ENCODE measurements at regions not wholly inside any gene's neighbourhood (a gene's known extent, or its start where the extent isn't known, plus 50 kb on each side); places are given as distances from the start of the nearest gene placed in this dataset.
"Not testable (repeated sequence)": the region's sequence is repeated elsewhere in the genome, so short reads cannot be mapped to it uniquely, and the experiment has no call there.

DNA sequence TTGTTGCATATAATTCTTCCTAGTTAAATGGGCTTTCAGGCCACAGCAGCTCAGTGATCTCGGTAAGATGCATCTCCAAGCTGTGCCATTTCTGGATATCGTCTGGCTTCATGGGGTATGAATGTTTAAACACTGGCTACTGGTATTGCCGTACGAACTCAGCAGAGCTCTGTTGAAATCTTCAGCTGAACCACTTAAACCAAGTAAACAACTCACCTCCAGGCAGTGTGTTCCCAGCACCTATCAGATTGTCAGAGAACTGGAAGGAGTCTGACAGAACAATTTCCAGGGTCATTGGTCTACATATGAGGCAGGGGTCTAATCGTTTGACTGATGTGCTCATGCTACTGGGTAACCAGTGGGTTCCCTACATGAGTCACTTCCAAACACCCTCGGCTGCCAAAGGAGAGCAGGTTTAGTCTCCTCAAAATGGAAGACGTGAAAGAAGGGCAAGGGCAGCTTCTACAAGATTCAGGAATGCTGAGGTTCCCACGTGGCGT lies 93.2 kb upstream of the BMAL1 start:
- no peak for DNase-seq

DNA sequence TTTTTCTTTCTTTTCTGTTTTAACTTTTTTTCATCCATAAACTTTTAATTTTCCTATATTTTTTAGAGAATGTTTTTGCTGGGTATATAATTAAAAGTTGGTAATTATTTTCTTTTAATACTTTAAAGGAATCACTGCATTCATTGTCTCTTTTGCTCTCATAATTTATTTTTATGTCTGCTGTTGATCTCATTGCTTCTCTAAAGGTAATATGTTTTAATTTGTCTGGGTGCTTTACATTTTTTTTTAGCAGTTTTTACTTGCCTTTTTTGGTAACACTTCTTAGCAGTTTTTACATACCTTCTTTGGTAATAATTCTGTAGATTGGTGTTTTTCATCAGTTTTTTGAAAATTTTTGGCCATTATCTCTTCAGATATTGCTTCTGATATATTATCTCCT lies 89.4 kb upstream of the BMAL1 start:
- no peak for DNase-seq

DNA sequence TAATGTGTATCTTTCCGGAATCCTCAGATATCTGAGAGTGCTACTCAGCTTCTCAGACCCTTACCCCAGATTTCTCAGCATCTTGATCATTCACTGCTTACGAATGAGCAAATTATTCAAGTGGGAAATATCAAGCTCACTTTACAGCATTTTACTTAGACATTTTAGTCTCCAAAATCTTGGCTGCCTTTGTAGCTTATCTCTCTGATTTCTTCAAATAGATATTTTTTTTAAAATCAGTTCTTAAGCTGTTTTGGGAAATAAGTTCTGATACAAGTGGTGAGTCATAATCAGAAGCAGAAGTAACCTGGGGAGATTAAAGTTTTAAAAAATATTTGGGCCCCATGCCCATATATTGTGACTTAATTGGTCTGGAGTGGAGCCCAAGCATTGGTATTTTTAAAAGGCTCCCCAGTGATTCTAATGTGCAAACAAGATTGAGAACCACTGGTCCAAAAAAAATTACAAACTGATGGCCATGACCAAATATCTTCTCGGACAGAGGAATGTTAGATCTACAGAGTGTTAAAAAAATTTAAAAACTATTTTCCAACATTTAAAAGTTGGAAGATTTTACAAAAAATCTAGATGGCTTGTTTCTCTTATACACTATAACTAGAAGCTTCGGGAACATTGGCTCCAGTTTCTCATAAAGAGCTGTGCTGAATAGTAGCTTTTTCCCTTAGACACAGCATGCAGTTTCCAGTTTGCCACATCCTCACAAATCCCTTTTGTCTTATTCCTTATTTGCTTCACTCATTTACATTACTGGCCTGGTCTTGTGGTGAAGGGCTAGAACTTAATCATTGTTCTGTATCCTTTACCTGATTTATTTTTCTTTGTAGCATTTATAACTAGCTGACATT lies 87.8 kb upstream of the BMAL1 start:
- no peak for DNase-seq

DNA sequence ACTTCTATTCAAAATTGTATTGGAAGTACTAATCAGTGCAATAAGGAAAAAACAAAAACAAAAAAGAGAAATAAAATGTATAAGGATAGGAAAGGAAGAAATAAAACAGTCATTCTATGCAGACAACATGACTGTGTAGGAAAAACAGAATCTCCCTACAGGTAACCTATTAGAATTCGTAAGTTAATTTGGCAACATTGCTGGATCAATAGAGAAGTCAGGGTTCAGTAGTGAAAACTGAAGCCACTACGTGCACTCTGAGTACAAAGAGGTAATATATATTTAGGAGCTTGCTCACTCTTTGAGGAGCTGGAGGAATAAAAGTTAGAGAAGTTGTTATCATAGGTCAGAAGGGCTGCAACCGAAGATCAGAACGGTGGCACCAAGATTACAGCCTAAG lies 84.0 kb upstream of the BMAL1 start:
- no peak for DNase-seq

DNA sequence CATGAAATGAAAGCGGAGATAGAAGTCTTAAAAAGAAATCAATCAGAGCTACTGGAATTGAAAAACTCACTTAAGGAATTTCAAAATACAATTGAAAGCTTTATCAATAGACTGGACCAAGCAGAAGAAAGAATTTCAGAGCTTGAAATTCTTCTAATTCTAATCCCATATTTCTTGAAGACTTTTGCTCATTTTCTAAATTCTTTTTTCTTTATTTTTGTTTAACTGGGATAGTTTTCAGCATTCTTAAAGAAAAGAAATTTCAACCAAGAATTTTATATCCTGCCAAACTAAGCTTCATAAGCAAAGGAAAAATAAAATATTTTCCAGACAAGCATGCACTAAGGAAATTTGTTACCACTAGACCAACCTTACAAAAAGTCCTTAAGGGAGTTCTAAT lies 80.2 kb upstream of the BMAL1 start:
- DNase-seq = not testable (repeated sequence)

DNA sequence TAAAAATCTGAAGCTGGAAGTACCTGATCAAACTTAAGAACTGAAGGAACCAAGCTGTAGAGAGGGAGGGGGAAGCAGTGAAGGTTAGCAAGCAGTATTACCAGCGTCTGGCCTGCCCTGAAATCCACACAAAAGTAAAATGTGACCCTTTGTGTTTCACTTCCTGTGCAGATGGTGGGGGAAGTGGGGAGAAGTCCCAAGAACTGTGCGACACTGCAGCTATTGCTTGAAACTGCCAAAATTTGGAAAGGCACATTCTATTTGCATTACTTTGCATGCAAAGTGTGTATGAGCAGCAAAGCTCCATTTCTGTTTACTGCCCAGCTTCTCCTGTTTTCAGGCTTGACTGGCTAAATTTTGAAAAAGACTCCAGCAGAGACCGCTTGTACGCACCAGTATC lies 72.1 kb upstream of the BMAL1 start:
- DNase-seq = no peak

DNA sequence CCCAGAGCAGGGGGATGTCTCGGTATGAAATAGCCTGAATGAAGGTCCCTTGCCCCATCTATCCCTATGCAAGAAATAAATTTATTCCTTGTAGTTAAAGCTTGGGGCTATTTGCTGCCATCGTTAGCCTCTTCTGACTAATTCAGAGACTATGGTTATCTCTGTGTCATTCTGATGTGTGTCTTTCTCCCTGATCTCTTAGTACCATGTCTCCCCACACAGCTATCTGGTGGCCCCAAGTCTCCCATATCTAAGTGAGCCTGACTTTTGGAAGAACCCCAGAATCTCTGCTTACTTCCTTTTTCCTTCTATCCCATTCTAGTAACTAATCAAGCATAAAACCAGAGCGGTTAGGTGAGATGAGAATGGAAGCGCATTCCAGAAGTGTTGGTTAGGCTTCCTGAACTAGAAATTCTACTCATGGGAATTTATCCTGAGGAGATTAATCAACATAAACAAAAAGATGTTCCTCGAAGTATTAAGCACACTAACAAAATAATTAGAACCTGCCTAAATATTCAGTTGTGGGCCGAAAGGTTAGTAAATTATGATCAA lies 71.4 kb upstream of the BMAL1 start:
- DNase-seq = no peak

DNA sequence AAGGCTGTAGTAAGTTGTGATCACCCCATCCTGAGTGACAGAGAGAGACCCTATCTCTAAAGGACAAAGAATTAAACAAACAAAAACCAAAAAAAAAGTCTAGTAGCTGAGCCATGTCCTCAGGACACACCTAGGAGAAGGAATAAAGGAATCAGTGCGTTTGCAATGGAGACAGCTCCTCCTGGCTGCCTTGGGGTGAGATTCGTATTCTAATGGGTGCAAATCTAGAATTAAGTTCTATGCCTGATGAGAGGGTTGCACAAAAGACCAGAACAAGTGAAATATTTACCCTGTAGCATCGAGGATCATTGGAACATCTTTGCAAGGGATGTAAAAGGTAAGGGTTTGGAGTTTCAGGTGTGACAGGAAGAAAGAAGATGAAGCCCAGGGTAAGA lies 70.3 kb upstream of the BMAL1 start:
- DNase-seq = no peak

DNA sequence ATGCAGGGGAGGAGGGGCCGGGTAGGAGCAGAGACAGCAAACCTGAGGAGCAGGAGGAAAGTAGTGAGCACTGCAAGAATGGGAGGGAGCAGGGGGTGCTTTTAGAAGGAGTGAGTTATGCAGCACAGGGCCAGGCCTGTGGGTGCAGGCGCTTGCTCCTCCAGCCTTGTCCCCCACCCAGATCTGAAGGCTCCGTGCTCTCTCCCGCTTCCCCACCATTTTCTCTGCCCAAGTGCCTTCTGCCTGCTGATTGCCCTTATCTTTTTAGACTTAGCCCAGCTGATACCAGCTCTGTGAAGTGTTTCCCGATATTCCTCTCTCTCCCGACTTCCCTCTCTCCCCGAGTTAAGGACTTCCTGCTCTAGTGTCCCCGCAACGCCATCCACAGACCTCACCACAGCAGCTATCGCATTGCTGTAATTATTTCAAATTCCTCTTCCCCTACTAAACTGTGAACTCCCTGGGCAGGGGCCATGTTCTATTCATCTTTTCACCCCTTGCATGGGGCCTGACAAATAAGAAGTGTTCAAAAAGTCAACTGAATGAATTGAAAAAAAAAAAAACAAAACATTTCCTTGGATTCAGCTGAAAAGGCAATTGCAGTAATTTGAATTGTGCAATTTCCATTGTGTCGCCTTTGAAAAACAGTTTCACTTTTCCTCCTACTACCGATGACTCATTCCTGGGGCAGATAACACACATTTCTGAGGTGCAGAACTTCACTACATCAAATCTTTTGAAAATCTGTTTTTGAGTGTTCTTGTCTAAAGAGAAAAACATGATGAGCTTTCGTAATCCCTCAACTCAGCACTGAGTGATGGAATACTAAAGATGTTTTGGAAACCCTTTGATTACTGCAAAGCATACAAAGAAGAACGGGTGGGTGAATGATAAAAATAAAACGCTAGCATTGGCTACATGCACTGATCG lies 69.7 kb upstream of the BMAL1 start:
- no peak for DNase-seq

DNA sequence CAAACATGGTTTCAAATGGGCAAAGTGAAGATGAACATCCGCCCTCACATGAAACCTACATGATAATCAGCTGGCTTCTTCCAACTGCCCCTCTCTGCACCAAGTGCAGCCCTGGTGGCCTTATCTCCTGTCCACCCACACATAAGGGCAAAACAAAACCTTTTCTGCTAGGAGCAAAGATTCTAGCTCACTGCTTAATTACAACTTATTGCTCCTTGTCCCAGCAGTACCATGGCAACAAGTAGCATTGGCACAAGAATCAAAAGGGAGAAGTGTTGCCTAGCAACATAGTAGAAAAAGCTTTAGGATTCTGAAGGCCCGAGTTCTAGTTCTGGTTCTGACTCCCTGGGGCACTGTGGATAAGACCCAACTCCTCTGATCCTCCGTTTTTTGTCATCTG lies 68.7 kb upstream of the BMAL1 start:
- no peak for DNase-seq

DNA sequence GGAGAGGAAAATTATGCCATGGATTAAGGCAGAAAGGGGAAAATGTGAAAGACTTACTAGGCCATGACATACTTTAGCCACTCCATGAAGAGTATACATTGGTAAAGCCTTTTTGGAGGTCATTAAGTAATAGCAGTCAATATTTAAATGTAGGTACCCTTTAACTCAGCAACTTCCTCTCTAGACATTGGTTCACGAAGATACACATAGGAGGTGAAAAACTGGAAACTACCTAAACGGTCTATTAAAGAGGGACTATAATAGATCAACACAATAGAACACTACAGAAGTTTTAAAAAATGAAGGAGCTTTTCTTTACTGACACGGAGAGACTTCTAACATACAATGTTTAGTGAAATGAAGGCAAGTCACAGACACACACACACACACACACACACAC lies 68.2 kb upstream of the BMAL1 start:
- no peak for DNase-seq

DNA sequence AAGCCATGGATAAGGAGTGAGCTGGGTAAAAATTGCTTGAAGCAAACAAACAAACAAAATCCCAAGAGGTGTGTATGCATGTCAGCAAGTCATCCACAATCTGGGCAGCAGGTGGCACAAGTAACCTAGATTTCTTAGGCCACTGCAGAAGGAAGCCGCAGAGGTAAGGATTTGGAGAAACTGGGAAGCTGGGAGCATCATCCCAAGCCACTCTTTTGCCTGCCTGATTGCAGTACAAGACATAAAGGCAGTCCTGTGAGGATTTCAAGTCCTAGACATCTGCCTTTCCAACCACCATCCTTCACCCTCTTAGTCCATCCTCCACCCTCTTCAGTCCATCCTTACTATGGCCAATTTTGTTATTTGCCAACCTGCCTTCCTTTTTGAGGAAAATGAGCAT lies 67.2 kb upstream of the BMAL1 start:
- DNase-seq = peak; percentile 49

DNA sequence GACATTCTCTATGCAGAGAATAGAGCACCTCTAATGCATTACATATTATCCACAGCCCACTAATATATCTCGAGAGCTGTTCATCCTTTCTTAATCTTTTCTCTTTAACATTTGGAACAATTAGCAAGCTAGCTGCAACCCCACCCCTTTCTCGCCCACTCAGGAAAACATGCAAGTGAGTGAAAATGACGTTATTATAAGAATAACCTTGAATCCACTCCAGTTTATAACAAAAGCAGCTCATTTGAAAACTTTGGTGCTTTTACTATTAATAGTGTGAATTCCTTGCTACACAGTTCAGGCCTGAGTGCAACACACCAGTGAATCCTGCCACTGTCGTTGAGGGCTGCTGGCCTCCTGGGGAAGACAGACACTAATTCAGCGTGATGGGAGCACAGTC lies 63.3 kb upstream of the BMAL1 start:
- DNase-seq = no peak

DNA sequence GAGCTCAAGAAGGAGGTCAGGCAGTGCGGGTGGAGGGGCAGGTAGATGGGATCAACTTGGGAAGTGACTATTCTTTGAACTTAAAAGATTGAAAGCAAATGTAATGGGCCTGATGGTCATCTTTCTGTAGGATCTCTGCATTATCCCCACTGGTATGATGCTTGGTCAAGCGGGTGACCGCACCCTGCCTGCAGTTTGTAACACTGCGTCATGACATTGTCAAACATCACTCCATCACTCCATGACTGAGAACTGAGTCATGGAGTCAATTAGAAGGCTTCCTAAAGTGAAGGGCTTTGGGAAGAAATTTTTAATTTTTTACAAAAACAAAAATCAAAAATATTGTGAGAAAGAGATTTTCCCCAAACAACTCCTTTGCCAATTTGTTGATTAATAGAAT lies 62.4 kb upstream of the BMAL1 start:
- no peak for DNase-seq

DNA sequence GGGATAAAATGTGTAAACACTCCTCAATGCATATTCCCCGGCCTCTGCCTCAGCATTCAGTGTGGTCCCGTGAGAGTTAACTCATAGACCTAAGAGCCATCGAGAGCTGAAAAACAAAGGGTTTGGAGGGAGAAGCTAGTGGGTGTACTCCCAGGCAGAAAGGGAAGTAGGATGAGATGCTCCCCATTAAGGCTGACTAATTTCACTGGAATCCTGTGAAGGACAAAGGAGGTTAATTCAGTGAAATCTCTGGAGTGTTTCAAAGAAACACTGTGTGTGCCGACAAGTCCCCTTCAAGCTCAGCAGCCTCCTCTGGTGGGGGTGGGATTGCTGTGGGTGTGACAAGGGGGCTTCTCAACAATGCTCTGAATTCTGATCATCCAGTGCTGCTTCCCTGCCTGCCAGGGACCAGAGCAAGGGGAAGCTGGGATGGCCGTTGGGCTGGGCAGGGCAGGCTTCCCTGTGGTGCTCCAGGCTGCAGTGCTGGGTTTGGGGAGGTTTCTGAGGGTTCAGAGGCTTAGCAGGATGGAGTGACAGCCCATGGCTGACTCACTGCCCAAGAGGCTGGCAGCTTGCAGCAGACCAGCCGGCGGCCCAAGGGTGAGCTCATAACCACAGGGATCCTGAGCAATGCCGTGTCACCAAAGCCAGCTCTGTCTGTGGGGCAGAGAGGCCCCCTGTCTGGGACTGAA lies 61.4 kb upstream of the BMAL1 start:
- no peak for DNase-seq

DNA sequence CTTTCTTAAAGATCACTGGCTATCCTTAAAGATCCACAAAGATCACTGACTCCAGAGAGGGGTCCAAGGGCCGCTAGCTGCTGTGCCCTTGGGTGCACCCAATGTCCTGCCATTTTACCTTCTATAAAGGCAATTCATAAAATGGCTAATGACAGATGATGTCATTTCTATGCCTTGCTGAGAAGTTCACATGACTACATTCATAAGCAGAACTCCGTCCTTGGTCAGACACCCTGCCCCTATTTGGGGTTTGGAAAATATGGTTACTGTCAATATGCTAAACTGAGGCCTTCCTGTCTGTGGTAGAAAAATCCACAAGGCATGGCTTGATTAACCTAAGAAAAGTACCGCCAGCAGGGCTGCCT lies 60.9 kb upstream of the BMAL1 start:
- no peak for DNase-seq

DNA sequence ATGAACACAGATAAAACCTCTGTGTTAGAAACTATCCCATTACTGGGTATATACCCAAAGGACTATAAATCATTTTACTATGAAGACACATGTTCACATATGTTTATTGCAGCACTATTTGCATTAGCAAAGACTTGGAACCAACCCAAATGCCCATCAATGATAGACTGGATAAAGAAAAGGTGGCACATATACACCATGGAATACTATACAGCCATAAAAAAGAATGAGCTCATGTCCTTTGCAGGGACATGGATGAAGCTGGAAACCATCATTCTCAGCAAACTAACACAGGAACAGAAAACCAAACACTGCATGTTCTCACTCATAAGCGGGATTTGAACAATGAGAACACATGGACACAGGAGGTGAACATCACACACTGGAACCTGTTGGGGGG lies 58.9 kb upstream of the BMAL1 start:
- not testable (repeated sequence) for DNase-seq

DNA sequence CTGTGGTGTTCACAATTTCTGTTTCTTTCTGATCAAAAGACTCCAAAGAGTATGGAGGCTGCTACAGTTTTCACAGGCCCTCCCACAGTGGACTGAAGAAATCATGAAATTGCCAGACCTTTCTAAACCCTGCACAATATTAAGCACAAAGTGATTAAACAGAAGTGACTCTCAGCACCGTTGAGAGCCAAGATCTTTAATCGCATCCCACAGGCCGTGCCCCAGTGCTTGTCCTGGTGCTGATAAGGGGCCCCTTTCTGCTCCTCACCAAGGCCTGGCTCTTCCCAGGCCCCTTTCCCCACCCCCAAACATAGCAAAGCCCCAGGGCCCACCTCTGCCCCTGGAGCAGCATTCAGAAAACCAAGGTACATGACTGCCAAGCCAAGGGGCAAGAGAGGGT lies 57.4 kb upstream of the BMAL1 start:
- DNase-seq = no peak

DNA sequence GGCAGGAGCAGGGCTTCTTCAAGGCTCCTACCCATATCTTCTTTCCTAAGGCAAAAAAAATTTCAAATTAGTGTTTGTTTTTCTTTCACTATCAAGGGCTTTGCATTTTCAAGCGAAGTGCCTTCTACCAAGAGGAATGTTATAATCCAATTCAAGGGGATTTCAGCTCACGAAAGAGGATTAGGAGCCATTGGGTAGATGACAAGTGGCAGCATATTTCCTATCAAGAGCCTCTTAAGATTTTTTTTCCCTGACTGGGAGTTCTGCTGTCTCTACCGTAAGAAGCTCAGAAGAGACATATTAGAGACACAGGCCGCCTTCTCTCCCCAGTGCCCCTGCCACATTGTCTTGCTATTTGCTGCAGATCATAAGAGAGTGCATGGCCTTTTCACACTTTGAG lies 55.9 kb upstream of the BMAL1 start:
- DNase-seq = no peak

DNA sequence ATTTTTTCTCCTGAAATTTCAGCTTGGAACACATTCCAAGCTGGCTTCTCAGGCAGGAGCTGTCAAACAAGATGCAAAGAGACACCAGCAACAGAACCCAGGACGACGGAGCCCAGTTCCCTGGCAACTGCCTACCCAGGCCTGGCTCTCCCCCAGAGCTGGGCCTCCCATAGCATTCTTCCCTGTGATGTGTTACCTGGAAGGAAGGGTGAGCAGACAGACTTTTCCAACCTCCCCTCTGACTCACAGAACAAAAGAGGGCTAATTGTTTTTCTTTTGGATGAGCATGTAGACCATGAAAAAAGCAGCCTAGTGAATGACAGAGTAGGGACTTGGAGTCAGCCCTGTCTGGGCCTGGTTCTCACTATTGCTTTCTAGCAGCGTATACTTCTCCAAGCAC lies 55.3 kb upstream of the BMAL1 start:
- no peak for DNase-seq

DNA sequence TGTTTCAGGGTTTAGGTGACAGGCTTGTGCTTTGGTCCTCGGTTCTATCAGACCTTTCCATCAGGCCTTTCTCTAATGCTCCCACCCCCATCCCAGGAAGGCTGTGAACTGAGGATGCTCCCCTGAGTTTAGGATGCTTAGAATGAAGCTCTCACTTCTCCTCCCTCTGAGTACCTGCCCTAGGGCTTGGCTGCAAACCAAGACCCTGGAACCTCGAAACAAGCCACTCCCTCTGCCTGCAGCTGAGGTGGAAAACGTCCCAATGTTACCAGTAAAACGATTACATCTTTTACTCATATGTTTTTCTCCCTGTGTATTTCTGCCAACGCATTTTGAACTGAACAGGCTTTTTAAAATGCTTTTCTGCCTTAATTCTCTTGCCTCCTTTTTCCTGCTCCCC lies 54.5 kb upstream of the BMAL1 start:
- DNase-seq = no peak

DNA sequence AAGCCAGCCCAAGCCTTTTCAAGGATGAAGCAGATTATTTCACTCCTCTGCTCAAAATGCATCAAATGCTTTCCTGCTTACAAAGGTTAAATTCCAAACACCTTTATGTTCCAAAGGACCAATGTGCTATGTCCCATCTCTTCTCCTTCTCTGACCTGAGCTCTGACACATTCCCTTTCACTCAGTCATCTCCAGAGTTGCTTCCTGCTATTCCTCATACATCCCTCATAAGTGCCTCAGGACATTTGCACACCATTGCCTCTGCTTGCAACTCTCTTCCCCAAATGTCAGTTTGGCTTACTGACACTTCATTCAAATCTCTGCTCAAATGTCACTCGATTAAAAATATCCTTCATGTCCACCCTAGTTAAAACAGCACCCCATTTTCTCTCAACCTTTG lies 53.3 kb upstream of the BMAL1 start:
- DNase-seq = no peak

Data from NCI-H1694 (cell line).